B cell (primary cell): ENCODE measurements at regions not wholly inside any gene's neighbourhood (a gene's known extent, or its start where the extent isn't known, plus 50 kb on each side); places are given as distances from the start of the nearest gene placed in this dataset.

Experiments
- ATAC-seq: fragments of 200-7000 bp; cut with Tn5 transposase; one replicate; pipeline ENCODE4 v1.10.0; 2021; ENCODE audit warnings: low read depth, mild to moderate bottlenecking, moderate number of reproducible peaks, moderate library complexity
- CTCF ChIA-PET: fragments of 350-600 bp; sonication (Branson Sonifier 250); formaldehyde crosslinking; loops from one replicate; lab custom pipeline; 2021; ENCODE audit warnings: antibody characterized with exemption, inconsistent platforms; lab: Charles Lee
- POLR2A ChIA-PET: fragments of 350-600 bp; sonication (Branson Sonifier 250); formaldehyde crosslinking; loops from one replicate; lab custom pipeline; 2021; ENCODE audit warnings: antibody characterized with exemption; lab: Charles Lee
- DNase-seq: peaks from one replicate; pipeline ENCODE4 v3.0.0; 2013
- H2AFZ ChIP-seq: 2 replicates; pipeline ENCODE4 v1.6.1; 2012; ENCODE audit warnings: mild to moderate bottlenecking, low read depth, low read length; ENCODE audit not compliant: insufficient read depth, poor library complexity, severe bottlenecking
- H3K27ac ChIP-seq, 2 donors: 1 replicate in 1 of 2; 2 replicates in 1 of 2; pipeline ENCODE4 v1.5.1; 2012 to 2013; ENCODE audit warnings: low read length in 2 of 2, mild to moderate bottlenecking in 2 of 2, moderate library complexity in 1 of 2
- H3K27me3 ChIP-seq, 4 experiments: fragments of 200-600 bp in 1 of 4; sonication (generic) in 1 of 4; replicated peaks in 1 of 4; 1 replicate in 2 of 4; 2 replicates in 2 of 4; pipeline versions ENCODE4 v1.6.1 to v1.7.0; 2013 to 2016; ENCODE audit warnings: low read length in 3 of 4, mild to moderate bottlenecking in 2 of 4, mixed read lengths in 1 of 4, moderate library complexity in 1 of 4; ENCODE audit not compliant: insufficient read depth in 4 of 4, control insufficient read depth in 3 of 4; ENCODE audit errors: control extremely low read depth in 1 of 4
- H3K36me3 ChIP-seq, 2 experiments: replicated peaks in 1 of 2; 1 replicate in 1 of 2; 2 replicates in 1 of 2; pipeline versions ENCODE4 v1.6.1 to v1.7.1; 2013; ENCODE audit warnings: low read length in 1 of 2; ENCODE audit not compliant: insufficient read depth in 2 of 2, control insufficient read depth in 1 of 2; ENCODE audit errors: control extremely low read depth in 1 of 2, extremely low read depth in 1 of 2
- H3K4me1 ChIP-seq, 2 donors: fragments of 200-600 bp in 1 of 2; sonication (generic) in 1 of 2; 1 replicate in 1 of 2; 2 replicates in 1 of 2; pipeline versions ENCODE4 v1.5.1 to v1.6.1; 2013 to 2017; ENCODE audit warnings: low read length in 2 of 2; ENCODE audit not compliant: control insufficient read depth in 2 of 2, insufficient read depth in 2 of 2
- H3K4me2 ChIP-seq: replicated peaks from 2 replicates; pipeline ENCODE3; 2012; ENCODE audit warnings: mild to moderate bottlenecking, low read depth, low read length; ENCODE audit not compliant: poor library complexity, severe bottlenecking
- H3K4me3 ChIP-seq, 5 experiments: fragments of 200-600 bp in 1 of 5; sonication (generic) in 1 of 5; 1 replicate in 3 of 5; 2 replicates in 2 of 5; pipeline versions ENCODE4 v1.5.1 to v1.7.0; 2011 to 2016; ENCODE audit warnings: low read length in 4 of 5, mild to moderate bottlenecking in 4 of 5, low read depth in 2 of 5, control low read depth in 1 of 5, moderate library complexity in 1 of 5; ENCODE audit not compliant: insufficient read depth in 1 of 5; ENCODE audit errors: control extremely low read depth in 1 of 5, extremely low read depth in 1 of 5
- H3K79me2 ChIP-seq: fragments of 200-600 bp; sonication (generic); one replicate; pipeline ENCODE4 v1.6.0; 2016; ENCODE audit warnings: low read length; ENCODE audit not compliant: control insufficient read depth, insufficient read depth
- H3K9ac ChIP-seq: fragments of 200-600 bp; sonication (generic); 2 replicates; pipeline ENCODE4 v1.6.1; 2017; ENCODE audit warnings: mild to moderate bottlenecking, low read length, moderate library complexity
- H3K9me3 ChIP-seq, 3 donors: one replicate each; pipeline versions ENCODE4 v1.6.1 to v1.7.1; 2013; ENCODE audit warnings: low read length in 2 of 3; ENCODE audit not compliant: control insufficient read depth in 2 of 3, insufficient read depth in 1 of 3; ENCODE audit errors: control extremely low read depth in 1 of 3
- H4K20me1 ChIP-seq: 2 replicates; pipeline ENCODE4 v1.6.0; 2012; ENCODE audit warnings: mild to moderate bottlenecking, low read length; ENCODE audit not compliant: insufficient read depth, control insufficient read depth, poor library complexity, severe bottlenecking
- H3K27ac Mint-ChIP-seq: one replicate; pipeline ENCODE4 v1.8.0; 2021; ENCODE audit warnings: mixed read lengths
- H3K27me3 Mint-ChIP-seq: one replicate; pipeline ENCODE4 v1.8.0; 2021; ENCODE audit warnings: mixed read lengths
- H3K4me1 Mint-ChIP-seq: one replicate; pipeline ENCODE4 v1.8.0; 2021; ENCODE audit warnings: mixed read lengths
- H3K4me3 Mint-ChIP-seq: one replicate; pipeline ENCODE4 v1.8.0; 2021; ENCODE audit warnings: mixed read lengths
- H3K9me3 Mint-ChIP-seq: one replicate; pipeline ENCODE4 v1.8.0; 2022; ENCODE audit warnings: mixed read lengths; ENCODE audit not compliant: insufficient read depth
- CTCF ChIP-seq: fragments of 200-600 bp; IDR thresholded peaks from one replicate; pipeline ENCODE4 v1.8.0; 2022; ENCODE audit warnings: antibody characterized with exemption, mild to moderate bottlenecking
- EZH2 ChIP-seq: IDR thresholded peaks from 2 replicates; pipeline ENCODE4 v1.6.1; 2012; ENCODE audit warnings: borderline replicate concordance, low read depth, mild to moderate bottlenecking, moderate library complexity, low read length; ENCODE audit not compliant: insufficient read depth, poor library complexity, severe bottlenecking
- WGBS: methylation state at CpG from one replicate; pipeline ENCODE4 v1.1.5; 2013; ENCODE audit warnings: missing lambda C conversion rate; ENCODE audit not compliant: insufficient coverage; 5-methylcytosine and 5-hydroxymethylcytosine counted together
- intact Hi-C: fragments of 100-400 bp; cut with micrococcal nuclease; formaldehyde crosslinking; loops from one replicate; pipeline ENCODE4 v1.10.0; 2022

DNA sequence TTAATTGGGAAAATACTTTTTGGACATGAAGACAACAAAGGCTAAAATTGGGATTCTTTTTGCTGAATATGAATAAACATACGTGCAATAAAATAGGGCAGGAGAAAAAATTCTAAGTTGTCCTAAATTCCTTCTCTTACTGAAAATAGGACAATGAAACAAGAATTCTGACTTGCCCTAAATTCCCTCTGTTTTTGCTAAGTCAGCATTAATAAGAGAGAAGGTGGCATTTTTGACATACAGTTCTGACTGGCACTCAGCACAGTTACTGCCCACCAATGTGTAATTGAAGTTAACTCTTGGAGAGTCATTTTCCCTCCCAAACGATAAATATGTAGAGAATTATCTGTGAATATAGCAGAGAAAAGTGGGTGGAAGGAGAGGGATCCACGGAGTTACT is 1021.1 kb upstream of the CDH8 start:
- Histone ChIP-seq H3K9me3 (peaks cover 0 to 7% (median 1%) of the 10 kb centered on the region in 3 donors), H3K4me1 (no peaks in the 10 kb centered on the region), H3K79me2 (no peaks in the 10 kb centered on the region), H2AFZ (no peak overlapping the region), H3K4me2 (no peak overlapping the region), H3K27ac (no peak overlapping the region), H3K9ac (no peak overlapping the region), H3K27me3 (no peaks in the 10 kb centered on the region), H4K20me1 (no peaks in the 10 kb centered on the region), H3K4me3 (no peak overlapping the region), H3K36me3 (no peaks in the 10 kb centered on the region)
- no CpG with 5 or more reads among the region's 3 CpGs for WGBS
- no peak for ATAC-seq
- intact Hi-C loops, result no loop called here
- Mint-ChIP-seq H3K4me3 (no peak overlapping the region), H3K27me3 (no peaks in the 10 kb centered on the region), H3K9me3 (peaks cover 5% of the 10 kb centered on the region), H3K27ac (no peak overlapping the region), H3K4me1 (no peaks in the 10 kb centered on the region)
- ChIA-PET POLR2A (no interaction called here), CTCF (no interaction called here)
- TF ChIP-seq EZH2, result no peak
- TF ChIP-seq CTCF, result no peak
- DNase-seq, result no peak

GRCh38 chr16:63050391-63050790 is 1014.2 kb upstream of the CDH8 start:
- CTCF ChIA-PET, result no interaction called here
- intact Hi-C loops, result no loop called here
- no peaks in the 10 kb centered on the region for H3K4me1 ChIP-seq
- TF ChIP-seq CTCF, result no peak
- TF ChIP-seq EZH2, result no peak
- H3K4me2 ChIP-seq, result no peak overlapping the region
- H3K79me2 ChIP-seq, result no peaks in the 10 kb centered on the region
- no peaks in the 10 kb centered on the region for H3K36me3 ChIP-seq
- H3K9me3 ChIP-seq, result peaks cover 0 to 3% (median 0%) of the 10 kb centered on the region in 3 donors
- no peaks in the 10 kb centered on the region for H3K27me3 ChIP-seq
- H3K9ac ChIP-seq, result no peak overlapping the region
- H3K4me1 Mint-ChIP-seq, result no peaks in the 10 kb centered on the region
- no peak overlapping the region for H3K27ac Mint-ChIP-seq
- H3K4me3 ChIP-seq, result no peak overlapping the region
- DNase-seq (no peak), ATAC-seq (no peak)
- H4K20me1 ChIP-seq, result no peaks in the 10 kb centered on the region
- no peak overlapping the region for H2AFZ ChIP-seq
- WGBS, result 100% methylated on average over 1 of the region's 1 CpG
- no peak overlapping the region for H3K4me3 Mint-ChIP-seq
- H3K9me3 Mint-ChIP-seq, result peaks cover 5% of the 10 kb centered on the region
- POLR2A ChIA-PET, result no interaction called here
- H3K27ac ChIP-seq, result no peak overlapping the region
- H3K27me3 Mint-ChIP-seq, result no peaks in the 10 kb centered on the region
